WTC11 (cell line): ENCODE measurements at regions not wholly inside any gene's neighbourhood (a gene's known extent, or its start where the extent isn't known, plus 50 kb on each side); places are given as distances from the start of the nearest gene placed in this dataset.
"Not testable (repeated sequence)": the region's sequence is repeated elsewhere in the genome, so short reads cannot be mapped to it uniquely, and the experiment has no call there.

Experiments
- ATAC-seq: fragments of 200-7000 bp; cut with Tn5 transposase; 2 replicates; pipeline ENCODE4 v1.10.0; 2021; ENCODE audit warnings: mild to moderate bottlenecking, moderate library complexity
- CTCF ChIA-PET: fragments of 300-600 bp; sonication (Branson Sonifier 250); formaldehyde crosslinking; loops from one replicate; lab custom pipeline; 2021; ENCODE audit warnings: antibody characterized with exemption; lab: Charles Lee
- POLR2A ChIA-PET: fragments of 350-600 bp; sonication (Branson Sonifier 250); formaldehyde crosslinking; loops from one replicate; lab custom pipeline; 2021; ENCODE audit warnings: antibody characterized with exemption; lab: Charles Lee
- DNase-seq: peaks from one replicate; pipeline ENCODE4 v3.0.0; 2021; ENCODE audit warnings: low spot score
- H3K27ac Mint-ChIP-seq: 2 replicates; pipeline ENCODE4 v1.8.0; 2021; ENCODE audit warnings: mixed read lengths
- H3K27me3 Mint-ChIP-seq: 2 replicates; pipeline ENCODE4 v1.8.0; 2021; ENCODE audit warnings: low read depth, mild to moderate bottlenecking, moderate library complexity, mixed read lengths
- H3K36me3 Mint-ChIP-seq: 2 replicates; pipeline ENCODE4 v1.8.0; 2021; ENCODE audit warnings: mixed read lengths
- H3K4me1 Mint-ChIP-seq: 2 replicates; pipeline ENCODE4 v1.8.0; 2022; ENCODE audit warnings: mixed read lengths
- H3K4me3 Mint-ChIP-seq: 2 replicates; pipeline ENCODE4 v1.8.0; 2021; ENCODE audit warnings: mild to moderate bottlenecking, moderate library complexity, mixed read lengths
- H3K9me3 Mint-ChIP-seq: 2 replicates; pipeline ENCODE4 v1.8.0; 2021; ENCODE audit warnings: mixed read lengths
- FOXJ3 ChIP-seq: sonication (generic); formaldehyde crosslinking; IDR thresholded peaks from 2 replicates; pipeline ENCODE4 v1.9.0; 2021; ENCODE audit warnings: missing genetic modification reagents, mild to moderate bottlenecking, borderline replicate concordance
- GABPB1 ChIP-seq: sonication (generic); formaldehyde crosslinking; IDR thresholded peaks from 2 replicates; pipeline ENCODE4 v1.8.1; 2023; ENCODE audit warnings: mild to moderate bottlenecking, missing genetic modification reagents
- JAZF1 ChIP-seq: fragments of 250-450 bp; sonication (Bioruptor Pico); IDR thresholded peaks from 2 replicates; pipeline ENCODE4 v1.9.0; 2021; ENCODE audit warnings: moderate library complexity, mild to moderate bottlenecking, inconsistent platforms
- NFATC4 ChIP-seq: fragments of 250-450 bp; sonication (Bioruptor Pico); IDR thresholded peaks from 2 replicates; pipeline ENCODE4 v1.9.0; 2021; ENCODE audit warnings: mild to moderate bottlenecking
- NR1H2 ChIP-seq: sonication (generic); formaldehyde crosslinking; IDR thresholded peaks from 2 replicates; pipeline ENCODE4 v1.9.0; 2021; ENCODE audit warnings: mild to moderate bottlenecking, moderate library complexity, missing genetic modification reagents
- OVOL2 ChIP-seq: fragments of 250-450 bp; sonication (Bioruptor Pico); IDR thresholded peaks from 2 replicates; pipeline ENCODE4 v1.9.0; 2021; ENCODE audit warnings: mild to moderate bottlenecking, borderline replicate concordance
- SMAD3 ChIP-seq: sonication (generic); formaldehyde crosslinking; IDR thresholded peaks from 2 replicates; pipeline ENCODE4 v1.8.0; 2022; ENCODE audit warnings: missing genetic modification reagents, mild to moderate bottlenecking, borderline replicate concordance
- TEAD1 ChIP-seq: sonication (generic); formaldehyde crosslinking; IDR thresholded peaks from 2 replicates; pipeline ENCODE4 v1.8.0; 2022; ENCODE audit warnings: mild to moderate bottlenecking, missing genetic modification reagents
- ZBTB21 ChIP-seq: sonication (generic); formaldehyde crosslinking; IDR thresholded peaks from 2 replicates; pipeline ENCODE4 v1.8.1; 2023; ENCODE audit warnings: mild to moderate bottlenecking, missing genetic modification reagents, borderline replicate concordance
- ZNF219 ChIP-seq: sonication (generic); formaldehyde crosslinking; IDR thresholded peaks from 2 replicates; pipeline ENCODE4 v1.8.0; 2023; ENCODE audit warnings: missing genetic modification reagents, mild to moderate bottlenecking, borderline replicate concordance
- TF ChIP-seq, protein P1 (sequence below): sonication (generic); formaldehyde crosslinking; IDR thresholded peaks from 2 replicates; pipeline ENCODE4 v1.8.1; 2023; ENCODE audit warnings: mild to moderate bottlenecking, missing genetic modification reagents, moderate library complexity
- TF ChIP-seq, protein P2 (sequence below): sonication (generic); formaldehyde crosslinking; IDR thresholded peaks from 2 replicates; pipeline ENCODE4 v1.8.1; 2023; ENCODE audit warnings: mild to moderate bottlenecking, missing genetic modification reagents, borderline replicate concordance
- TF ChIP-seq, protein P3 (sequence below): sonication (generic); formaldehyde crosslinking; IDR thresholded peaks from 2 replicates; pipeline ENCODE4 v1.8.1; 2022; ENCODE audit warnings: missing genetic modification reagents, borderline replicate concordance
- TF ChIP-seq, protein P4 (sequence below): sonication (generic); formaldehyde crosslinking; conservative IDR thresholded peaks from 2 replicates; pipeline ENCODE4 v1.8.1; 2023; ENCODE audit warnings: mild to moderate bottlenecking, low read depth, missing genetic modification reagents, moderate library complexity
- TF ChIP-seq, protein P5 (sequence below): sonication (generic); formaldehyde crosslinking; IDR thresholded peaks from 2 replicates; pipeline ENCODE4 v1.8.0; 2022; ENCODE audit warnings: missing genetic modification reagents
- TF ChIP-seq, protein P6 (sequence below): sonication (generic); formaldehyde crosslinking; IDR thresholded peaks from 2 replicates; pipeline ENCODE4 v1.8.0; 2022; ENCODE audit warnings: mild to moderate bottlenecking, missing genetic modification reagents
- TF ChIP-seq, protein P7 (sequence below): sonication (generic); formaldehyde crosslinking; IDR thresholded peaks from 2 replicates; pipeline ENCODE4 v1.8.1; 2023; ENCODE audit warnings: mild to moderate bottlenecking, missing genetic modification reagents, moderate library complexity
- TF ChIP-seq, protein P8 (sequence below): fragments of 250-450 bp; sonication (Bioruptor Pico); IDR thresholded peaks from 2 replicates; pipeline ENCODE4 v2.1.2; 2022; ENCODE audit warnings: mild to moderate bottlenecking, moderate library complexity

DNA sequence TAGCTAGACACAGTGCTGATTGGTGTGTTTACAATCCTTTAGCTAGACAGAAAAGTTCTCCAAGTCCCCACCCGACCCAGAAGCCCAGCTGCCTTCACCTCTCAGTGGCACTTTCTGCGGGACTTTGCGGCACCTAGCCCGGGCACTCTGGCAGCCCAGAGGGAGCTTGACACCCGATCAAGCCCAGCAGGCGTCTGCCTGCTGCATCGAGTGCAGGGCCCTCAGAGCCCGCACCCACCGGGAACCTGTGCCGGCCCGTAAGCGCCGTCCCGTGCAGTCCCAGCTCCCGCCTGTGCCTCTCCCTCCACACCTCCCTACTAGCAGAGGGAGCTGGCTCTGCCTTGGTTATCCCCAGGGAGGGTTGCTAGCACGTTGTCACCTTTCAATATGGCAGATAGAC, 631.0 kb upstream of the STXBP6 start:
- no peaks in the 10 kb centered on the region for H3K27me3 Mint-ChIP-seq
- H3K4me1 Mint-ChIP-seq, result no peaks in the 10 kb centered on the region
- no peak overlapping the region for H3K4me3 Mint-ChIP-seq
- TF ChIP-seq NR1H2, result no peak
- TF ChIP-seq, protein P1, sequence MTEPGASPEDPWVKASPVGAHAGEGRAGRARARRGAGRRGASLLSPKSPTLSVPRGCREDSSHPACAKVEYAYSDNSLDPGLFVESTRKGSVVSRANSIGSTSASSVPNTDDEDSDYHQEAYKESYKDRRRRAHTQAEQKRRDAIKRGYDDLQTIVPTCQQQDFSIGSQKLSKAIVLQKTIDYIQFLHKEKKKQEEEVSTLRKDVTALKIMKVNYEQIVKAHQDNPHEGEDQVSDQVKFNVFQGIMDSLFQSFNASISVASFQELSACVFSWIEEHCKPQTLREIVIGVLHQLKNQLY, result no peak
- no peak for TF ChIP-seq OVOL2
- TF ChIP-seq ZNF219 (CRISPR knock-in tag), result no peak
- no peak for TF ChIP-seq SMAD3 (CRISPR knock-in tag)
- TF ChIP-seq, protein P2, sequence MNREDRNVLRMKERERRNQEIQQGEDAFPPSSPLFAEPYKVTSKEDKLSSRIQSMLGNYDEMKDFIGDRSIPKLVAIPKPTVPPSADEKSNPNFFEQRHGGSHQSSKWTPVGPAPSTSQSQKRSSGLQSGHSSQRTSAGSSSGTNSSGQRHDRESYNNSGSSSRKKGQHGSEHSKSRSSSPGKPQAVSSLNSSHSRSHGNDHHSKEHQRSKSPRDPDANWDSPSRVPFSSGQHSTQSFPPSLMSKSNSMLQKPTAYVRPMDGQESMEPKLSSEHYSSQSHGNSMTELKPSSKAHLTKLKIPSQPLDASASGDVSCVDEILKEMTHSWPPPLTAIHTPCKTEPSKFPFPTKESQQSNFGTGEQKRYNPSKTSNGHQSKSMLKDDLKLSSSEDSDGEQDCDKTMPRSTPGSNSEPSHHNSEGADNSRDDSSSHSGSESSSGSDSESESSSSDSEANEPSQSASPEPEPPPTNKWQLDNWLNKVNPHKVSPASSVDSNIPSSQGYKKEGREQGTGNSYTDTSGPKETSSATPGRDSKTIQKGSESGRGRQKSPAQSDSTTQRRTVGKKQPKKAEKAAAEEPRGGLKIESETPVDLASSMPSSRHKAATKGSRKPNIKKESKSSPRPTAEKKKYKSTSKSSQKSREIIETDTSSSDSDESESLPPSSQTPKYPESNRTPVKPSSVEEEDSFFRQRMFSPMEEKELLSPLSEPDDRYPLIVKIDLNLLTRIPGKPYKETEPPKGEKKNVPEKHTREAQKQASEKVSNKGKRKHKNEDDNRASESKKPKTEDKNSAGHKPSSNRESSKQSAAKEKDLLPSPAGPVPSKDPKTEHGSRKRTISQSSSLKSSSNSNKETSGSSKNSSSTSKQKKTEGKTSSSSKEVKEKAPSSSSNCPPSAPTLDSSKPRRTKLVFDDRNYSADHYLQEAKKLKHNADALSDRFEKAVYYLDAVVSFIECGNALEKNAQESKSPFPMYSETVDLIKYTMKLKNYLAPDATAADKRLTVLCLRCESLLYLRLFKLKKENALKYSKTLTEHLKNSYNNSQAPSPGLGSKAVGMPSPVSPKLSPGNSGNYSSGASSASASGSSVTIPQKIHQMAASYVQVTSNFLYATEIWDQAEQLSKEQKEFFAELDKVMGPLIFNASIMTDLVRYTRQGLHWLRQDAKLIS, result no peak
- TF ChIP-seq, protein P3, sequence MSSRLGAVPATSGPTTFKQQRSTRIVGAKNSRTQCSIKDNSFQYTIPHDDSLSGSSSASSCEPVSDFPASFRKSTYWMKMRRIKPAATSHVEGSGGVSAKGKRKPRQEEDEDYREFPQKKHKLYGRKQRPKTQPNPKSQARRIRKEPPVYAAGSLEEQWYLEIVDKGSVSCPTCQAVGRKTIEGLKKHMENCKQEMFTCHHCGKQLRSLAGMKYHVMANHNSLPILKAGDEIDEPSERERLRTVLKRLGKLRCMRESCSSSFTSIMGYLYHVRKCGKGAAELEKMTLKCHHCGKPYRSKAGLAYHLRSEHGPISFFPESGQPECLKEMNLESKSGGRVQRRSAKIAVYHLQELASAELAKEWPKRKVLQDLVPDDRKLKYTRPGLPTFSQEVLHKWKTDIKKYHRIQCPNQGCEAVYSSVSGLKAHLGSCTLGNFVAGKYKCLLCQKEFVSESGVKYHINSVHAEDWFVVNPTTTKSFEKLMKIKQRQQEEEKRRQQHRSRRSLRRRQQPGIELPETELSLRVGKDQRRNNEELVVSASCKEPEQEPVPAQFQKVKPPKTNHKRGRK (CRISPR knock-in tag), result no peak
- TF ChIP-seq, protein P4, sequence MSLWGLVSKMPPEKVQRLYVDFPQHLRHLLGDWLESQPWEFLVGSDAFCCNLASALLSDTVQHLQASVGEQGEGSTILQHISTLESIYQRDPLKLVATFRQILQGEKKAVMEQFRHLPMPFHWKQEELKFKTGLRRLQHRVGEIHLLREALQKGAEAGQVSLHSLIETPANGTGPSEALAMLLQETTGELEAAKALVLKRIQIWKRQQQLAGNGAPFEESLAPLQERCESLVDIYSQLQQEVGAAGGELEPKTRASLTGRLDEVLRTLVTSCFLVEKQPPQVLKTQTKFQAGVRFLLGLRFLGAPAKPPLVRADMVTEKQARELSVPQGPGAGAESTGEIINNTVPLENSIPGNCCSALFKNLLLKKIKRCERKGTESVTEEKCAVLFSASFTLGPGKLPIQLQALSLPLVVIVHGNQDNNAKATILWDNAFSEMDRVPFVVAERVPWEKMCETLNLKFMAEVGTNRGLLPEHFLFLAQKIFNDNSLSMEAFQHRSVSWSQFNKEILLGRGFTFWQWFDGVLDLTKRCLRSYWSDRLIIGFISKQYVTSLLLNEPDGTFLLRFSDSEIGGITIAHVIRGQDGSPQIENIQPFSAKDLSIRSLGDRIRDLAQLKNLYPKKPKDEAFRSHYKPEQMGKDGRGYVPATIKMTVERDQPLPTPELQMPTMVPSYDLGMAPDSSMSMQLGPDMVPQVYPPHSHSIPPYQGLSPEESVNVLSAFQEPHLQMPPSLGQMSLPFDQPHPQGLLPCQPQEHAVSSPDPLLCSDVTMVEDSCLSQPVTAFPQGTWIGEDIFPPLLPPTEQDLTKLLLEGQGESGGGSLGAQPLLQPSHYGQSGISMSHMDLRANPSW (CRISPR knock-in tag), result no peak
- TF ChIP-seq, protein P5, sequence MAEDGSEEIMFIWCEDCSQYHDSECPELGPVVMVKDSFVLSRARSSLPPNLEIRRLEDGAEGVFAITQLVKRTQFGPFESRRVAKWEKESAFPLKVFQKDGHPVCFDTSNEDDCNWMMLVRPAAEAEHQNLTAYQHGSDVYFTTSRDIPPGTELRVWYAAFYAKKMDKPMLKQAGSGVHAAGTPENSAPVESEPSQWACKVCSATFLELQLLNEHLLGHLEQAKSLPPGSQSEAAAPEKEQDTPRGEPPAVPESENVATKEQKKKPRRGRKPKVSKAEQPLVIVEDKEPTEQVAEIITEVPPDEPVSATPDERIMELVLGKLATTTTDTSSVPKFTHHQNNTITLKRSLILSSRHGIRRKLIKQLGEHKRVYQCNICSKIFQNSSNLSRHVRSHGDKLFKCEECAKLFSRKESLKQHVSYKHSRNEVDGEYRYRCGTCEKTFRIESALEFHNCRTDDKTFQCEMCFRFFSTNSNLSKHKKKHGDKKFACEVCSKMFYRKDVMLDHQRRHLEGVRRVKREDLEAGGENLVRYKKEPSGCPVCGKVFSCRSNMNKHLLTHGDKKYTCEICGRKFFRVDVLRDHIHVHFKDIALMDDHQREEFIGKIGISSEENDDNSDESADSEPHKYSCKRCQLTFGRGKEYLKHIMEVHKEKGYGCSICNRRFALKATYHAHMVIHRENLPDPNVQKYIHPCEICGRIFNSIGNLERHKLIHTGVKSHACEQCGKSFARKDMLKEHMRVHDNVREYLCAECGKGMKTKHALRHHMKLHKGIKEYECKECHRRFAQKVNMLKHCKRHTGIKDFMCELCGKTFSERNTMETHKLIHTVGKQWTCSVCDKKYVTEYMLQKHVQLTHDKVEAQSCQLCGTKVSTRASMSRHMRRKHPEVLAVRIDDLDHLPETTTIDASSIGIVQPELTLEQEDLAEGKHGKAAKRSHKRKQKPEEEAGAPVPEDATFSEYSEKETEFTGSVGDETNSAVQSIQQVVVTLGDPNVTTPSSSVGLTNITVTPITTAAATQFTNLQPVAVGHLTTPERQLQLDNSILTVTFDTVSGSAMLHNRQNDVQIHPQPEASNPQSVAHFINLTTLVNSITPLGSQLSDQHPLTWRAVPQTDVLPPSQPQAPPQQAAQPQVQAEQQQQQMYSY (CRISPR knock-in tag), result no peak
- TF ChIP-seq, protein P6, sequence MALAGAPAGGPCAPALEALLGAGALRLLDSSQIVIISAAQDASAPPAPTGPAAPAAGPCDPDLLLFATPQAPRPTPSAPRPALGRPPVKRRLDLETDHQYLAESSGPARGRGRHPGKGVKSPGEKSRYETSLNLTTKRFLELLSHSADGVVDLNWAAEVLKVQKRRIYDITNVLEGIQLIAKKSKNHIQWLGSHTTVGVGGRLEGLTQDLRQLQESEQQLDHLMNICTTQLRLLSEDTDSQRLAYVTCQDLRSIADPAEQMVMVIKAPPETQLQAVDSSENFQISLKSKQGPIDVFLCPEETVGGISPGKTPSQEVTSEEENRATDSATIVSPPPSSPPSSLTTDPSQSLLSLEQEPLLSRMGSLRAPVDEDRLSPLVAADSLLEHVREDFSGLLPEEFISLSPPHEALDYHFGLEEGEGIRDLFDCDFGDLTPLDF, result no peak
- no peak for TF ChIP-seq TEAD1 (CRISPR knock-in tag)
- TF ChIP-seq, protein P7, sequence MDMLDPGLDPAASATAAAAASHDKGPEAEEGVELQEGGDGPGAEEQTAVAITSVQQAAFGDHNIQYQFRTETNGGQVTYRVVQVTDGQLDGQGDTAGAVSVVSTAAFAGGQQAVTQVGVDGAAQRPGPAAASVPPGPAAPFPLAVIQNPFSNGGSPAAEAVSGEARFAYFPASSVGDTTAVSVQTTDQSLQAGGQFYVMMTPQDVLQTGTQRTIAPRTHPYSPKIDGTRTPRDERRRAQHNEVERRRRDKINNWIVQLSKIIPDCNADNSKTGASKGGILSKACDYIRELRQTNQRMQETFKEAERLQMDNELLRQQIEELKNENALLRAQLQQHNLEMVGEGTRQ, result no peak
- no peak for TF ChIP-seq NFATC4 (CRISPR knock-in tag)
- no peak for TF ChIP-seq GABPB1 (CRISPR knock-in tag)
- TF ChIP-seq ZBTB21, result no peak
- TF ChIP-seq, protein P8, sequence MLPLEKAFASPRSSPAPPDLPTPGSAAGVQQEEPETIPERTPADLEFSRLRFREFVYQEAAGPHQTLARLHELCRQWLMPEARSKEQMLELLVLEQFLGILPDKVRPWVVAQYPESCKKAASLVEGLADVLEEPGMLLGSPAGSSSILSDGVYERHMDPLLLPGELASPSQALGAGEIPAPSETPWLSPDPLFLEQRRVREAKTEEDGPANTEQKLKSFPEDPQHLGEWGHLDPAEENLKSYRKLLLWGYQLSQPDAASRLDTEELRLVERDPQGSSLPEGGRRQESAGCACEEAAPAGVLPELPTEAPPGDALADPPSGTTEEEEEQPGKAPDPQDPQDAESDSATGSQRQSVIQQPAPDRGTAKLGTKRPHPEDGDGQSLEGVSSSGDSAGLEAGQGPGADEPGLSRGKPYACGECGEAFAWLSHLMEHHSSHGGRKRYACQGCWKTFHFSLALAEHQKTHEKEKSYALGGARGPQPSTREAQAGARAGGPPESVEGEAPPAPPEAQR (CRISPR knock-in tag), result no peak
- TF ChIP-seq FOXJ3 (CRISPR knock-in tag), result no peak
- no peak for TF ChIP-seq JAZF1 (CRISPR knock-in tag)
- ChIA-PET POLR2A (no interaction called here), CTCF (no interaction called here)
- 0 out of 2 replicates have a peak, but pooled peaks cover 6% of the 10 kb centered on the region for H3K36me3 Mint-ChIP-seq
- ATAC-seq, result no peak
- peaks cover 19% of the 10 kb centered on the region for H3K9me3 Mint-ChIP-seq
- no peak for DNase-seq
- H3K27ac Mint-ChIP-seq, result no peak overlapping the region

DNA sequence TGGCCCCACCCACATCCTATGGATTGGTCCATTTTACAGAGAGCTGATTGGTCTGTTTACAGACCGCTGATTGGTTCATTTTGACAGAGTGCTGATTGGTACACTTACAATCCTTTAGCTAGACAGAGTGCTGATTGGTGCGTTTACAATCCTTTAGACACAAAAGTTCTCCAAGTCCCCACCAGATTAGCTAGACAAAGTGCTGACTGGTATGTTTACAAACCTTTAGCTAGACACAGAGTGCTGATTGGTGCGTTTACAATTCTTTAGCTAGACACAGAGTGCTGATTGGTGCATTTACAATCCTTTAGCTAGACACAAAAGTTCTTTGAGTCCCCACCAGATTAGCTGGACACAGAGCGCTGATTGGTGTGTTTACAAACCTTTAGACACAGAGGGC, 630.6 kb upstream of the STXBP6 start:
- POLR2A ChIA-PET, CTCF ChIA-PET: not testable (repeated sequence)

More for the DNA sequence above, 630.6 kb upstream of the STXBP6 start:
- not testable (repeated sequence) for ATAC-seq, H3K27ac Mint-ChIP-seq, H3K36me3 Mint-ChIP-seq, H3K27me3 Mint-ChIP-seq, H3K4me1 Mint-ChIP-seq, H3K4me3 Mint-ChIP-seq, DNase-seq
- peaks cover 19% of the 10 kb centered on the region for H3K9me3 Mint-ChIP-seq
